Vagina (tissue), 2 donors: ENCODE measurements at regions not wholly inside any gene's neighbourhood (a gene's known extent, or its start where the extent isn't known, plus 50 kb on each side); places are given as distances from the start of the nearest gene placed in this dataset.

ENCODE experiments used
- CTCF ChIP-seq, 3 experiments: fragments of 450-650 bp in 2 of 3; fragments of 200-600 bp in 1 of 3; sonication (generic) in 1 of 3; IDR thresholded peaks; one replicate each; pipeline ENCODE4 v1.5.1; 2017 to 2019; ENCODE audit warnings: antibody characterized with exemption in 3 of 3, mild to moderate bottlenecking in 2 of 3, moderate library complexity in 2 of 3
- POLR2A ChIP-seq, 2 donors: fragments of 450-650 bp; IDR thresholded peaks; one replicate each; pipeline ENCODE4 v1.6.1; 2017; ENCODE audit warnings: antibody characterized with exemption in 2 of 2, mild to moderate bottlenecking in 2 of 2, moderate library complexity in 2 of 2
- POLR2AphosphoS5 ChIP-seq, 2 donors: sonication (generic); formaldehyde crosslinking; IDR thresholded peaks; one replicate each; pipeline ENCODE4 v1.9.0; 2017; ENCODE audit warnings: antibody characterized with exemption in 2 of 2, mild to moderate bottlenecking in 2 of 2, low read depth in 1 of 2; ENCODE audit not compliant: insufficient read depth in 1 of 2

- TF ChIP-seq CTCF (IDR thresholded peaks at IDR 0.05) (no peak), POLR2A (IDR thresholded peaks at IDR 0.05) (no peak), POLR2AphosphoS5 (IDR thresholded peaks at IDR 0.05; ENCODE audit: insufficient read depth in 1 of 2, low read depth in 1 of 2) (no peak)
These were observed 772.7 kb downstream of the BRINP1 start for GRCh38 chr9:118596374-118597015.
